ENCODE measurements at regions not wholly inside any gene's neighbourhood (a gene's known extent, or its start where the extent isn't known, plus 50 kb on each side); places are given as distances from the start of the nearest gene placed in this dataset.

- Mint-ChIP-seq H3K27ac (no peak overlapping the region), H3K4me1 (peaks cover 11% of the 10 kb centered on the region), H3K9me3 (peaks cover 5% of the 10 kb centered on the region), H3K4me3 (no peak overlapping the region), H3K36me3 (no peaks in the 10 kb centered on the region), H3K27me3 (ENCODE audit: low read depth) (no peaks in the 10 kb centered on the region; the same call in 1 of the 2 replicates)
- POLR2A ChIA-PET, result no interaction called here
- ATAC-seq, result no peak
- CTCF ChIA-PET, result no interaction called here
- no peak for DNase-seq (ENCODE audit: low spot score)
- no peak for TF ChIP-seq ARID4B (CRISPR knock-in tag; IDR thresholded peaks at IDR 0.05; ENCODE audit: borderline replicate concordance)
- no peak for TF ChIP-seq FOXK1 (CRISPR knock-in tag; IDR thresholded peaks at IDR 0.05)
These were observed 566.2 kb downstream of the BNC2 start for GRCh38 chr9:16304301-16304700.

GRCh38 chr9:16306586-16306985 is 563.9 kb downstream of the BNC2 start:
- CTCF ChIA-PET, result interaction anchor here (1.4 kb wide), 1 partner anchor 11 kb away, joined by 3 read pairs; no protein-coding TSS in a partner anchor
- TF ChIP-seq NR3C1 (CRISPR knock-in tag; conservative IDR thresholded peaks at IDR 0.05; ENCODE audit: low read depth) (no peak), SMAD3 (CRISPR knock-in tag; IDR thresholded peaks at IDR 0.05; ENCODE audit: borderline replicate concordance) (no peak), ZNF121 (CRISPR knock-in tag; IDR thresholded peaks at IDR 0.05) (no peak), SMAD4 (CRISPR knock-in tag; IDR thresholded peaks at IDR 0.05) (no peak), AFF4 (CRISPR knock-in tag; IDR thresholded peaks at IDR 0.05; ENCODE audit: borderline replicate concordance) (no peak), FOXK1 (CRISPR knock-in tag; IDR thresholded peaks at IDR 0.05) (no peak), E2F4 (CRISPR knock-in tag; IDR thresholded peaks at IDR 0.05; ENCODE audit: borderline replicate concordance, low read depth) (no peak), NFATC4 (CRISPR knock-in tag; IDR thresholded peaks at IDR 0.05) (no peak), GRHL2 (CRISPR knock-in tag; IDR thresholded peaks at IDR 0.05; ENCODE audit: insufficient replicate concordance, severe bottlenecking) (no peak), CTCF (IDR thresholded peaks at IDR 0.05) (no peak), OVOL2 (CRISPR knock-in tag; IDR thresholded peaks at IDR 0.05; ENCODE audit: borderline replicate concordance) (no peak), ZBTB43 (CRISPR knock-in tag; IDR thresholded peaks at IDR 0.05) (no peak)
- H3K9me3 Mint-ChIP-seq, result 0 out of 2 replicates have a peak, but pooled peaks cover 4% of the 10 kb centered on the region
- ATAC-seq (no peak), DNase-seq (ENCODE audit: low spot score) (no peak)
- H3K4me1 Mint-ChIP-seq, result peaks cover 20% of the 10 kb centered on the region
- no peaks in the 10 kb centered on the region for H3K36me3 Mint-ChIP-seq
- H3K4me3 Mint-ChIP-seq, result no peak overlapping the region
- POLR2A ChIA-PET, result no interaction called here
- H3K27ac Mint-ChIP-seq, result no peak overlapping the region
- H3K27me3 Mint-ChIP-seq (ENCODE audit: low read depth), result no peaks in the 10 kb centered on the region; the same call in 1 of the 2 replicates
